ENCODE measurements at regions not wholly inside any gene's neighbourhood (a gene's known extent, or its start where the extent isn't known, plus 50 kb on each side); places are given as distances from the start of the nearest gene placed in this dataset.

GRCh38 chr14:51431741-51432140, 191.7 kb downstream of the TMX1 start:
- Histone ChIP-seq H4K20me1 (ENCODE audit: control insufficient read depth, extremely low read depth, insufficient read depth, low read length) (no peaks in the 10 kb centered on the region), H3K27me3 (ENCODE audit: control insufficient read depth, insufficient read depth, low read length) (no peaks in the 10 kb centered on the region), H3K9me3 (ENCODE audit: control insufficient read depth, insufficient read depth, low read depth, low read length) (no peaks in the 10 kb centered on the region), H3K4me3 (replicated peaks in 1 of 4; ENCODE audit: control extremely low read depth in 1 of 4, insufficient read depth in 1 of 4, low read depth in 3 of 4, low read length in 4 of 4) (no peak overlapping the region), H3K4me2 (ENCODE audit: extremely low read depth, insufficient read depth, low read length) (no peak overlapping the region), H3K36me3 (ENCODE audit: control insufficient read depth, insufficient read depth, low read length) (no peaks in the 10 kb centered on the region), H3K9ac (ENCODE audit: insufficient read depth, low read length) (no peak overlapping the region), H3K79me2 (ENCODE audit: control insufficient read depth, insufficient read depth, low read length) (no peaks in the 10 kb centered on the region), H2AFZ (ENCODE audit: low read length) (no peak overlapping the region), H3K4me1 (ENCODE audit: control insufficient read depth, extremely low read depth, insufficient read depth, low read length) (peaks cover 4% of the 10 kb centered on the region), H3K27ac (ENCODE audit: insufficient read depth, low read length) (no peak overlapping the region)
- DNase-seq (ENCODE audit: low read depth in 2 of 2): no peak
- TF ChIP-seq EZH2 (IDR thresholded peaks at IDR 0.05; ENCODE audit: low read length, missing control alignments) (no peak), CTCF (conservative IDR thresholded peaks at IDR 0.05 in 1 of 2, IDR thresholded peaks at IDR 0.05 in 1 of 2; ENCODE audit: low read depth in 1 of 2, low read length in 2 of 2) (no peak)

- no peaks in the 10 kb centered on the region for H3K36me3 ChIP-seq (ENCODE audit: control insufficient read depth, insufficient read depth, low read length)
- H3K9ac ChIP-seq (ENCODE audit: insufficient read depth, low read length): no peak overlapping the region
- H3K27me3 ChIP-seq (ENCODE audit: control insufficient read depth, insufficient read depth, low read length): no peaks in the 10 kb centered on the region
- no peaks in the 10 kb centered on the region for H4K20me1 ChIP-seq (ENCODE audit: control insufficient read depth, extremely low read depth, insufficient read depth, low read length)
- TF ChIP-seq EZH2 (IDR thresholded peaks at IDR 0.05; ENCODE audit: low read length, missing control alignments) (no peak), CTCF (conservative IDR thresholded peaks at IDR 0.05 in 1 of 2, IDR thresholded peaks at IDR 0.05 in 1 of 2; ENCODE audit: low read depth in 1 of 2, low read length in 2 of 2) (no peak)
- no peak for DNase-seq (ENCODE audit: low read depth in 2 of 2)
- H3K27ac ChIP-seq (ENCODE audit: insufficient read depth, low read length): no peak overlapping the region
- no peak overlapping the region for H2AFZ ChIP-seq (ENCODE audit: low read length)
- H3K4me1 ChIP-seq (ENCODE audit: control insufficient read depth, extremely low read depth, insufficient read depth, low read length): peaks cover 4% of the 10 kb centered on the region
- H3K4me2 ChIP-seq (ENCODE audit: extremely low read depth, insufficient read depth, low read length): no peak overlapping the region
- no peaks in the 10 kb centered on the region for H3K79me2 ChIP-seq (ENCODE audit: control insufficient read depth, insufficient read depth, low read length)
- no peaks in the 10 kb centered on the region for H3K9me3 ChIP-seq (ENCODE audit: control insufficient read depth, insufficient read depth, low read depth, low read length)
- no peak overlapping the region for H3K4me3 ChIP-seq (replicated peaks in 1 of 4; ENCODE audit: control extremely low read depth in 1 of 4, insufficient read depth in 1 of 4, low read depth in 3 of 4, low read length in 4 of 4)
Measured at GRCh38 chr14:51432302-51432948, 192.4 kb downstream of the TMX1 start.

- H3K9me3 ChIP-seq (ENCODE audit: control insufficient read depth, insufficient read depth, low read depth, low read length): no peaks in the 10 kb centered on the region
Measured at GRCh38 chr14:51436630-51437029, 196.6 kb downstream of the TMX1 start.

More at GRCh38 chr14:51436630-51437029, 196.6 kb downstream of the TMX1 start:
- H3K36me3 ChIP-seq (ENCODE audit: control insufficient read depth, insufficient read depth, low read length): no peaks in the 10 kb centered on the region
- H3K4me3 ChIP-seq (replicated peaks in 1 of 4; ENCODE audit: control extremely low read depth in 1 of 4, insufficient read depth in 1 of 4, low read depth in 3 of 4, low read length in 4 of 4): no peak overlapping the region
- H4K20me1 ChIP-seq (ENCODE audit: control insufficient read depth, extremely low read depth, insufficient read depth, low read length): no peaks in the 10 kb centered on the region
- no peaks in the 10 kb centered on the region for H3K27me3 ChIP-seq (ENCODE audit: control insufficient read depth, insufficient read depth, low read length)
- peaks cover 9% of the 10 kb centered on the region for H3K4me1 ChIP-seq (ENCODE audit: control insufficient read depth, extremely low read depth, insufficient read depth, low read length)
- H3K27ac ChIP-seq (ENCODE audit: insufficient read depth, low read length): no peak overlapping the region
- H3K4me2 ChIP-seq (ENCODE audit: extremely low read depth, insufficient read depth, low read length): no peak overlapping the region
- no peak overlapping the region for H2AFZ ChIP-seq (ENCODE audit: low read length)
- TF ChIP-seq EZH2 (IDR thresholded peaks at IDR 0.05; ENCODE audit: low read length, missing control alignments) (no peak), CTCF (conservative IDR thresholded peaks at IDR 0.05 in 1 of 2, IDR thresholded peaks at IDR 0.05 in 1 of 2; ENCODE audit: low read depth in 1 of 2, low read length in 2 of 2) (no peak)
- no peak overlapping the region for H3K9ac ChIP-seq (ENCODE audit: insufficient read depth, low read length)
- H3K79me2 ChIP-seq (ENCODE audit: control insufficient read depth, insufficient read depth, low read length): no peaks in the 10 kb centered on the region
- no peak for DNase-seq (ENCODE audit: low read depth in 2 of 2)

Data from fibroblast of lung (primary cell).